ENCODE measurements at regions not wholly inside any gene's neighbourhood (a gene's known extent, or its start where the extent isn't known, plus 50 kb on each side); places are given as distances from the start of the nearest gene placed in this dataset.

DNA sequence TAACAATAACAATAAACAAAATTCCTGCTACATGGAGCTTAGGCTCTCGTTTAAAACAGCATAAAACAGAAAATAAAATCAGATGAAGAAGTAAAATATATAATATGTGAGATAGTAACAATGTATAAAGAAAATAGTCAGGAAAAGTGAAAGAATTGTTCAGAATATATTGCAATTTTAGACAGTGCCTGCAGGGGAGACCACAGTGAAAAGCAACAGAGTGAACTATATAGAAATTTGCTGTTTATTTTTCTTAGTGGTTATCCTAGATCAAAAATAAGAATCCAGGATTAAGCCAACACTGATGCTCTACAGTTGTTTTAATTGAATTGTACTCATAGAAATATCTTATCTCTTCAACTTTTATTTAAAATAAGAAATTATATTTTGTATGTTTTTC, 1639.0 kb upstream of the B3GALT2 start:
- no peaks in the 10 kb centered on the region for H3F3A ChIP-seq (ENCODE audit: insufficient read depth, low read depth)
- TF ChIP-seq, protein P1, sequence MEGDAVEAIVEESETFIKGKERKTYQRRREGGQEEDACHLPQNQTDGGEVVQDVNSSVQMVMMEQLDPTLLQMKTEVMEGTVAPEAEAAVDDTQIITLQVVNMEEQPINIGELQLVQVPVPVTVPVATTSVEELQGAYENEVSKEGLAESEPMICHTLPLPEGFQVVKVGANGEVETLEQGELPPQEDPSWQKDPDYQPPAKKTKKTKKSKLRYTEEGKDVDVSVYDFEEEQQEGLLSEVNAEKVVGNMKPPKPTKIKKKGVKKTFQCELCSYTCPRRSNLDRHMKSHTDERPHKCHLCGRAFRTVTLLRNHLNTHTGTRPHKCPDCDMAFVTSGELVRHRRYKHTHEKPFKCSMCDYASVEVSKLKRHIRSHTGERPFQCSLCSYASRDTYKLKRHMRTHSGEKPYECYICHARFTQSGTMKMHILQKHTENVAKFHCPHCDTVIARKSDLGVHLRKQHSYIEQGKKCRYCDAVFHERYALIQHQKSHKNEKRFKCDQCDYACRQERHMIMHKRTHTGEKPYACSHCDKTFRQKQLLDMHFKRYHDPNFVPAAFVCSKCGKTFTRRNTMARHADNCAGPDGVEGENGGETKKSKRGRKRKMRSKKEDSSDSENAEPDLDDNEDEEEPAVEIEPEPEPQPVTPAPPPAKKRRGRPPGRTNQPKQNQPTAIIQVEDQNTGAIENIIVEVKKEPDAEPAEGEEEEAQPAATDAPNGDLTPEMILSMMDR (conservative IDR thresholded peaks at IDR 0.05): 0 out of 2 replicates have a peak, but pooled peaks have one; percentile 31
- TF ChIP-seq EZH2 (IDR thresholded peaks at IDR 0.05; ENCODE audit: low read depth): no peak
- POLR2A ChIA-PET (ENCODE audit: unreplicated experiment): no interaction called here
- no peak overlapping the region for H3K4me2 ChIP-seq
- DNase-seq: no peak
- CTCF ChIA-PET: no interaction called here
- intact Hi-C loops (cut with micrococcal nuclease; ENCODE audit: unreplicated experiment): no loop called here
- H3K36me3 ChIP-seq (ENCODE audit: low read depth): no peaks in the 10 kb centered on the region
- H3K4me3 ChIP-seq: no peak overlapping the region
- no peaks in the 10 kb centered on the region for H3K4me1 ChIP-seq (replicated peaks; ENCODE audit: insufficient read depth)
- H3K9me3 ChIP-seq (ENCODE audit: insufficient read depth, low read depth): no peaks in the 10 kb centered on the region
- no peak overlapping the region for H2AFZ ChIP-seq
- H3K27ac ChIP-seq: no peak overlapping the region
- H3K27me3 ChIP-seq (ENCODE audit: insufficient read depth, low read depth): no peaks in the 10 kb centered on the region
- no peaks in the 10 kb centered on the region for H3K79me2 ChIP-seq (ENCODE audit: low read depth)
- H4K20me1 ChIP-seq (ENCODE audit: insufficient read depth): no peaks in the 10 kb centered on the region
- H3K9me2 ChIP-seq (ENCODE audit: insufficient read depth): no peaks in the 10 kb centered on the region
- no TSS peak for BruUV-seq (replicated peaks)

DNA sequence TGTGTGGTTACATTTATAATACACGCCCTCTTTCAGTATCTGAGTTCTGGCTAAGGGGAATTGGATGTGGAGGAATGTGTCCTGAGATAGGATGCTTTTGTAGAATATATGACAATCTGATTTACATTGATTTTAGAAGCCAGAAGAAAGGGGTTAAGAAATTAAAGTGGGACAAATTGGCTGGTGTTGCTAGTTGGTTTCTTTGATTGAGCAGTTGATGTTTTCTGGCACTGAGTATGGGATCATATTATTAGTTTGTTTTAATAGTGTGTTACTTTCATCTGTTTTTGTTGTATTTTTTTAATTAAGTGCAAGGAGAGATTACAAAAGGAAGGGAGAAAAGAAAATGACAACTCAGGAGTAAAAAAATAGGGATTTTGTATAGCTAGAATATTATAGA, 1634.7 kb upstream of the B3GALT2 start:
- Histone ChIP-seq H3K27ac (no peak overlapping the region), H3K4me1 (replicated peaks; ENCODE audit: insufficient read depth) (no peaks in the 10 kb centered on the region), H3K36me3 (ENCODE audit: low read depth) (no peaks in the 10 kb centered on the region), H3F3A (ENCODE audit: insufficient read depth, low read depth) (no peaks in the 10 kb centered on the region), H3K27me3 (ENCODE audit: insufficient read depth, low read depth) (no peaks in the 10 kb centered on the region), H3K4me2 (no peak overlapping the region), H2AFZ (no peak overlapping the region), H3K9me3 (ENCODE audit: insufficient read depth, low read depth) (no peaks in the 10 kb centered on the region), H3K4me3 (no peak overlapping the region), H3K79me2 (ENCODE audit: low read depth) (no peaks in the 10 kb centered on the region), H3K9me2 (ENCODE audit: insufficient read depth) (no peaks in the 10 kb centered on the region), H4K20me1 (ENCODE audit: insufficient read depth) (no peaks in the 10 kb centered on the region)
- ChIA-PET CTCF (no interaction called here), POLR2A (ENCODE audit: unreplicated experiment) (no interaction called here)
- intact Hi-C loops (cut with micrococcal nuclease; ENCODE audit: unreplicated experiment): no loop called here
- TF ChIP-seq, protein P1 (conservative IDR thresholded peaks at IDR 0.05): no peak
- no peak for TF ChIP-seq EZH2 (IDR thresholded peaks at IDR 0.05; ENCODE audit: low read depth)
- no peak for DNase-seq
- no TSS peak for BruUV-seq (replicated peaks)

- no peaks in the 10 kb centered on the region for H3K36me3 ChIP-seq (ENCODE audit: low read depth)
- CTCF ChIA-PET: no interaction called here
Observed at GRCh38 chr1:194818674-194819073, 1632.3 kb upstream of the B3GALT2 start.

More at GRCh38 chr1:194818674-194819073, 1632.3 kb upstream of the B3GALT2 start:
- H3K4me3 ChIP-seq: no peak overlapping the region
- intact Hi-C loops (cut with micrococcal nuclease; ENCODE audit: unreplicated experiment): no loop called here
- H3K27me3 ChIP-seq (ENCODE audit: insufficient read depth, low read depth): no peaks in the 10 kb centered on the region
- H4K20me1 ChIP-seq (ENCODE audit: insufficient read depth): no peaks in the 10 kb centered on the region
- no peak overlapping the region for H3K4me2 ChIP-seq
- H3K9me3 ChIP-seq (ENCODE audit: insufficient read depth, low read depth): no peaks in the 10 kb centered on the region
- H3K4me1 ChIP-seq (replicated peaks; ENCODE audit: insufficient read depth): no peaks in the 10 kb centered on the region
- no peak for DNase-seq
- no peaks in the 10 kb centered on the region for H3K79me2 ChIP-seq (ENCODE audit: low read depth)
- no peak overlapping the region for H3K27ac ChIP-seq
- TF ChIP-seq, protein P1 (conservative IDR thresholded peaks at IDR 0.05): no peak
- TF ChIP-seq EZH2 (IDR thresholded peaks at IDR 0.05; ENCODE audit: low read depth): no peak
- POLR2A ChIA-PET (ENCODE audit: unreplicated experiment): interaction anchor here (0.7 kb wide), 1 partner anchor 22 kb away, joined by 5 read pairs; no protein-coding TSS in a partner anchor
- BruUV-seq (replicated peaks): no TSS peak
- H3K9me2 ChIP-seq (ENCODE audit: insufficient read depth): no peaks in the 10 kb centered on the region
- H2AFZ ChIP-seq: no peak overlapping the region
- H3F3A ChIP-seq (ENCODE audit: insufficient read depth, low read depth): no peaks in the 10 kb centered on the region

Measured in PC-9 (cell line).